Urothelium cell line (cell line): ENCODE measurements at regions not wholly inside any gene's neighbourhood (a gene's known extent, or its start where the extent isn't known, plus 50 kb on each side); places are given as distances from the start of the nearest gene placed in this dataset.

Source experiments
- DNase-seq: peaks from one replicate; pipeline ENCODE4 v3.0.0; 2011; ENCODE audit warnings: low spot score, mixed read lengths
- FAIRE-seq: peaks from 2 replicates; lab custom pipeline; 2011; peaks lifted over from hg19 to GRCh38; lab: Jason Lieb, UNC

DNA sequence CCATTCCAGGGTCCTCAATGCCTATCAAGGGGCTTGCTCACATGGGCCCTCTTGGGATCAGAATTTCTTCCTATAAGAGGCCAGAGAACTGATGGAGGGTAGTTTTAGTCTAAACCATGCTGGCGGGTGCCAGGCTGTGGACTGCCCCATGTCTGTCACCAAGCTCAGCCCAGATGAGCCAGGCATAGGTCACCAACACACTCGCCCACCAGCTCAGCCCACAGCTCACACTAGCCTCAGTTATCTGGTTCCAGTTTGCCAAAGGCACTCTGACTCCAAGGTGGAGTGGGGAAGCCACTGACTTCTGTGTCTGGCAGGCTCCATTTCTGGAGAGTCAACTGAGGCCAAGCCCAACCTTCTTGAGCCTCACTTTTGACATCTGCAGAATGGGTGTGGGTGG is 50.7 kb upstream of the INSYN1 start:
- no peak for FAIRE-seq
- no peak for DNase-seq

DNA sequence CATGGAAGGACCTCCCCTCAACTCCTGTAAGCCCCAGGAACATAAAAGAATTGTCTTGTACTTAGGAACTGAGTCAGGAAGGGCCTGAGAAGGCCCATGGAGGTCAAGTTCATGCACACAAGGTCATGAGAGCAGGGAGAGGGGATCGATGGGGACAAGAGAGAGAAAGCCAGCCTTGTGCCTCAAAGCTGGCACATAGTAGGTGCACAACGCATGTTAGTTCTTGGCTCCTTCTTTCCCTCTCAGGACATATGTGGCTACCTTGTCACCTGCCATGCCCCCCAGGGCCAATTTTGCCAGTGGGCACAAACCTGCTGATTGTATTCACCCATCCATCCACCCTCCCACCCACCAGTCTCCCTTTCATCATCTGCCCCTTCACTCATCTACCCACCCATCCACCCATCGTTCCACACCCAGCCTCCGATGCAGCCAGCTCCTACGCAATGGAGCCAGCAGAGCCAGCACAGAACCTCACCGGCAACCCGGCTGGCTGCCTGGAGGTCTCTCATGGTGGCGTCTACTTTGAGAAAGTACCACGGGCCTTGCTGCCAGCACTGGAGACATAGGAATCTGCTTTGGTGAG is 52.4 kb upstream of the INSYN1 start:
- DNase-seq (no peak), FAIRE-seq (no peak)

DNA sequence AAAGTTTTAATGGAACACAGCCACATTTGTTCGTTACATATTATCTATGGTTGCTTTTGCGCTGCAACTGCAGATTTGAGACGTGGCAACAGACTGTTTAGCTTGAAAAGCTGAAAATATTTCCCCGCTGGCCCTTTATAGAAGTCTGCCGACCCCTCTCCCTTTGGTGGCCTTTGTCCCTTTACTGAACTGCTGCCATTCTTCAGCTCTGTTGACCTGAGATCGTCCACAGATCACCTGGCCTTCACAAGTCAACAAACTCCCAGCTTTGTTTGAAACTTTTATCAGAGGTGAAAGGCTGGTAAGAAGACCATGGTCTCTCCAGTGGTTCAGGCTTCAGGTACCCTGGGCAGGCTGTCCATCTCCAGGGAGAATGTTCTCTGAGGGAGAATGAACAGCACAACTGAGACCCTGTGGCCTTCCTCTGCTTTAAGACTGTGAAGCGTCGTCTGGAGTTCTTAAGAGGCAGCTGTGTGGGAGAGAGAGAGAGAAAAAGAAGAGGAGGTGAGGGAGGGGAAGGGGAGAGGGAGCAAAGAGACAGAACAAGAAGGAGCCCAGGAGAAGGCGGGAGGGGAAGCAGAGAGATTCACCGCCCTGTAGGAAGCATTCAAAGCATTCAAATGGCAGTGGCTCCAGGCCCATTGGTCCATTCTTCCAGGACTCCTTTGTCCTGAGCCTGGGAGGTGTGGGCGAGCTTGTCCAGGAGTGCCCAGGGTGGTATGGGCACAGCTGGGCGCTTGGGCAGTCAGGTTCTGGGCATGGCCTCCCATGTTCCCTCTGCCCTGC is 53.7 kb upstream of the INSYN1 start:
- DNase-seq (no peak), FAIRE-seq (no peak)

DNA sequence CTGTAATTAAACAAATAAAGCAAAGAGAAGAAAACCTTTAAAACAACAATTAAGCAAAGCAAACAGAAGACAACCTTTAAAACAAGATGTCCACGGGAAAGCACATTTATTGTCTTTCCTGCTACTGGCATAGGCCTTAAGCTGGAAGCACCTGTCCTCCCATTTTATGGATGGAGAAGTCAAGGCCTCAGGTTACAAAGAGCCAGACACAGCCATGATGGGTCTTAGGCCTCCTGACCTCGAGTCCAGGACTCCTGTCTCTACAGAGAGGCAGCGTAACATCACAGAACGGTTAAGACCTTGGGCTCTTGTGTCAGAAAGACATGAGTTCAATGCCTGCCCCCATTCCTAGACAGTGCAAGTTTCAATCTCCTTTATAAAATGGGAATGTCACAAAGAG is 54.7 kb upstream of the INSYN1 start:
- no peak for FAIRE-seq
- no peak for DNase-seq

DNA sequence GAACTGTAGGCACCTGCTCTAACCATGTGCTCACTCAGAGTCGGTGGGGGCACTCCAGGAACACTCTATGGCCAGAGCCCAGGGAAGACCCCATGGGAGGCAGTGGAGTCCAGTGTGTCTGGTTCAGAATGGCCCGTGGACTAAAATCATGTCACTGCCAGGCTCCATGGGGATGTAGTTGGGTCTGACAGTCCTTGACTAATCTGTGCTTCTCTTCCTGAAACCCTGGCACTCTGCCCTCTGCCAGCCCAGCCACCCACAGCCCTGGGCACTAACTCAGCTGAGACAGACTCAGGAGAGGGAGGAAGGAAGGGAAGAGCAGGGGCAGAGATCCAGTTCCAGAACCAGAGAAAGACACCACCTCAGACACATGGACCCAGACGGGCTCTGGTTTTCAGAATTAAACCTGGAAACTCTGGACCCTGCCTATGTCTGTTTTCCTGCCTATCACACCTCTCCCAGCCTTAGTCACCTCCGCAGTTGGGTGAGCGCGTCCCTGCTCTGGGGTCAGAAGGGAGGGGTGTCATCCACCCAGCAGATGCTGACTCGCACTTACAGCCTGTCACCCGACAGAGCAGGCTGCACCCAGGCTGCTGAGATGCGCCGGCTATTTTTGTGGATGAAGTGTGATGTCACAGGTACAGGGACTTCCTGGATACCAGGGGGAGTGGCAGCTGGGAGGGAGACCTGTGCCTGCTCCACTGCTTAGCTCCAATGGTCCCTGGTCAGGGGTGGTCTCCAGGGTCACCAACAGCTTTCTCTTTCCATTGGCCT is 56.8 kb upstream of the INSYN1 start:
- DNase-seq = peak; percentile 40
- no peak for FAIRE-seq

DNA sequence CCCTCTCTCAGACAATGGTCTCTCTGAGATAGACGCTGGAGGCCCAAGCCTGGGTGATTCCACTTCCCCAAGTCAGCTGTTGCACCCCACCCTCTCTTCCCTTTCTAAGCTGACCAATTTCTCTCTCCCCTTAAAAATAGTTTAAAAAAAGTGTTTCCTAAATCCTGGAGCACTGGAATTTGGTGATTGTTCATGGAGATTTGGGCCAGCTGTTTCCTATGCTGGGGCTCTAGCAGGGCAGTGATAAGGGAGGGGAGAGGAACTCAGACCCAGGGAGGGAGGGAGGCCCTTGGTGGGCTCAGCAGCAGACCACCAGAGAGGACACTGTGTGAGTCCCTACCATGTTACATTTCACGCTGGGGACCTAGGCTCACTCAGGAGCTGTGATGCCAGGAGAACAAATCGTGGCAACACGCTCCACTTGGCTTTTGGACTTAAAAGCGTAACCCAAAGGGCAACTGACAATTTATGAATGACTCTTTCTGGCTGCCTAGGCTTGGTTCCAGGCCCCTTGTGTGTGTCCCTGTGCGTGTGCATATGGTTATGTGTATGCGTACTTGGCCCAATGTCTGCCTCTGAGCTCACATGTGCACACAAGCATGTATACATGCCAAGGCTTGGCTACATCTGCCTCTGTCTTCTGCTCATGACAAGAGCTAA is 59.8 kb upstream of the INSYN1 start:
- no peak for DNase-seq
- FAIRE-seq = no peak

DNA sequence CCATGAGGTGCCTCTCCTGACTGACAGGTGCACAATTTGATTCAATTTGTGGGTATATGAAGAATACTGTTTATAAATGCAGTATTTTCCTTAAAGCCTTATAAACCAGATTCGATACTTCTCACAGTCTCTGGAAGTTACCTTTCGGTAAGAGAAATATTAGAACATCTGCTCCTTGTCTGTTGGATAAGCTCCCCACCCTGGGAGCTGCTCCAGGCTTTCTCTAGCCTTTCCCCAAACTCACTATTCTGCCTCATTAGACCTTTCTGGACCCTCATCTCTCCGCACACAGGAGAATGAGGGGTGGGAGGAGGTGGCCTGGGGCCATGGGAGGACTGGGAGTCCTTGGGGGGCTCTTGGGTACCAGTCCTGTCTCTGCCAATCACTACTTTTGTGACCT is 59.8 kb upstream of the TBC1D21 start:
- no peak for FAIRE-seq
- no peak for DNase-seq

DNA sequence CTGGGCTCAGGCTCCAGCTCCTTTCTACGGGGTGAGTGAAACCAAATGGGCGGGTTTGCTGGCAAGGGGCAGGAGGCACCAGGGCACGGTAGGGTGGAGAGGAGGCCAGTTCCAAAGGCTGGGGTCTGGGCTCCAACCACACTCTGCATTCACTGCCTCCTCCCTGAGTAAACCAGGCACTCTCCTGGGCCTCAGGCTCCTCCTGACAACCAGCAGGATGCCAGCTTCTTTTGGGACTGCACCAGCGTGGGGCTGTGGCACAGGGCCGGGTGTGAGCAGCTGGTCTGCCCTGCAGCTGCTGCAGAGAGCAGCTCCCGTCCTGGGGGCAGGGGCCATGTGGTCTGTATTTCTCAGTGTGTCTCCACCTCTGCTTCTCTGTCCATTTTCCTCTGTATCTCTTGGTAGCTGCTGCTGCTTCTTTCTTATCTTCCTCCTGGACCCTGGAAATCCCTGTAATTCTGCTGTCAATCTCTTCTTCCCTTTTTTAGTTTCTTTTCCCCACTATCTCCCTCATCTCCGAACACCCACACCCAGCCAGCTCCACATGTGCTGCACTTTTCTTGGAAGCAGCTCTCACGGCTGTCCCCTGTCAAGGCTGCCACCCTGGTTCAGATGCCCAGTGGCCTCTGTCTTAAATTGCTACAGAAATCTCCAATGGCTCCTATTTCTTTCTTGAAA is 54.9 kb upstream of the TBC1D21 start:
- DNase-seq = no peak
- no peak for FAIRE-seq

DNA sequence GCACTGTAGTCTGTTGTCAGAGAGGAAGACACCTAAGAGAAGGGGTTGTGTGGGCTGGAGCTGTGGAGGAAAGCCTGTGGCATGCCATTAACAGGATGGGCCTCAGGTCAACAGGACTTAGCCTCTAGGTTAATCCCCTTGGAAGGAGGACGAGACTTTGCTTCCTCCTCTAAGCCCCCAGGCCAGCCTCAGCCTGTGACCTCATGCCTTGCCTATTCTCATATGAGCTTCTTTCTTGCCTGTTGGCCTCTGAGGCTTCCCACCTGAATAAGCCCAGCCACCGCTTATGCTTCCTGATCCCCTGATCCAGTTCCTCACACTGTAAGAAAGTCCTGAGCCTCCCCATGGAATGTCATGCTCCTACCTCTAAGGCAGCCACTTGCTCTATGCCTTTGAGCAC is 52.2 kb upstream of the TBC1D21 start:
- FAIRE-seq = no peak

DNA sequence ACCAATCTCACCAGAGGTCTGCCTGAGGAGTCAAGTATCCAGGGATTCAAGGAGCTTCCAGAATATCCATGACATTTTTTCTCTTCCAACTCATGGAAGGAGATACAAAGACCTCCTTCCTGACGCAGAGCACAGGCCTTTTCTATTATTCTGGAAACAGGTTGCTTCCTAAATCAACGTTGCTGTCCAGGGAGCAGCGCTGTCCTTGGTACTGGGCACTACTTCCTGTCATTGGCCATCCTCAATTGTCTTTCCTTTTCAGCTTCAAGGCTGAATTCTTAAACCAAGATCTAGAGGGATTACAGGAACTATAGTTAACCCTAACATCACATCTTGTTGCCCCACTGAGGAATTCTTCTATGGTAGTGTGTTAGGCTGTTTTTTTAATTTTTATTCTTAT is 50.4 kb upstream of the TBC1D21 start:
- FAIRE-seq (no peak), DNase-seq (peak; percentile 37)

More for the DNA sequence above, 52.2 kb upstream of the TBC1D21 start:
- DNase-seq = no peak
